ENCODE measurements at regions not wholly inside any gene's neighbourhood (a gene's known extent, or its start where the extent isn't known, plus 50 kb on each side); places are given as distances from the start of the nearest gene placed in this dataset.

DNA sequence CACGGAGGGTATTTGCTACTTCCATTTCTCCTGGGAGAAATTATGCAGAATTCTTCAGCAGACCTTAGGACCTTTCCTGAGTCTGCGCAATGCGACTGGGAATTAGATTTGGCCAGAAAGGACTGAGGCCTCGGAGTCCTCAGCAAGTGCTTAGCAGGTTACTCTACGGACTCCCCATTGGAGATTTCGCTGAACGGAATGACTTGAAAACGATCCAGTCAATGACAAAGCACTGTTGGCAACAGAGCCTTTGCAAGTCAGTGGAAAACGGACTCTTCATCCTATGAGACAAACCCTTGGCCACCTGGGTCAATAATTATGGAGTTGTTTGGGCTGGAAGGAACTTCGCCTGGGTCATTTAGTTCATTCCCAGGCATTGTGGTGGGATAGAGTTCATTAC is 107.4 kb downstream of the FAM204A start:
- TF ChIP-seq ZSCAN20 (CRISPR knock-in tag; IDR thresholded peaks at IDR 0.05) (no peak), KDM1A (IDR thresholded peaks at IDR 0.05; ENCODE audit: low read depth) (no peak), ZC3H11A (IDR thresholded peaks at IDR 0.05) (no peak), POLR2A (IDR thresholded peaks at IDR 0.05; ENCODE audit: low read length) (no peak), ZNF302 (CRISPR knock-in tag; IDR thresholded peaks at IDR 0.05) (no peak)
- TF ChIP-seq, protein P1, sequence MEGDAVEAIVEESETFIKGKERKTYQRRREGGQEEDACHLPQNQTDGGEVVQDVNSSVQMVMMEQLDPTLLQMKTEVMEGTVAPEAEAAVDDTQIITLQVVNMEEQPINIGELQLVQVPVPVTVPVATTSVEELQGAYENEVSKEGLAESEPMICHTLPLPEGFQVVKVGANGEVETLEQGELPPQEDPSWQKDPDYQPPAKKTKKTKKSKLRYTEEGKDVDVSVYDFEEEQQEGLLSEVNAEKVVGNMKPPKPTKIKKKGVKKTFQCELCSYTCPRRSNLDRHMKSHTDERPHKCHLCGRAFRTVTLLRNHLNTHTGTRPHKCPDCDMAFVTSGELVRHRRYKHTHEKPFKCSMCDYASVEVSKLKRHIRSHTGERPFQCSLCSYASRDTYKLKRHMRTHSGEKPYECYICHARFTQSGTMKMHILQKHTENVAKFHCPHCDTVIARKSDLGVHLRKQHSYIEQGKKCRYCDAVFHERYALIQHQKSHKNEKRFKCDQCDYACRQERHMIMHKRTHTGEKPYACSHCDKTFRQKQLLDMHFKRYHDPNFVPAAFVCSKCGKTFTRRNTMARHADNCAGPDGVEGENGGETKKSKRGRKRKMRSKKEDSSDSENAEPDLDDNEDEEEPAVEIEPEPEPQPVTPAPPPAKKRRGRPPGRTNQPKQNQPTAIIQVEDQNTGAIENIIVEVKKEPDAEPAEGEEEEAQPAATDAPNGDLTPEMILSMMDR (IDR thresholded peaks at IDR 0.05) = no peak
